GM23248 (cell line): ENCODE measurements at regions not wholly inside any gene's neighbourhood (a gene's known extent, or its start where the extent isn't known, plus 50 kb on each side); places are given as distances from the start of the nearest gene placed in this dataset.

Experiments used
- DNase-seq: peaks from one replicate; pipeline ENCODE4 v3.0.0-alpha.2; 2015
- H2AFZ ChIP-seq: fragments of 200-600 bp; sonication (generic); 2 replicates; pipeline ENCODE4 v1.6.1; 2016; ENCODE audit warnings: antibody characterized with exemption
- H3F3A ChIP-seq: fragments of 200-600 bp; sonication (generic); 2 replicates; pipeline ENCODE4 v1.6.1; 2016; ENCODE audit warnings: mild to moderate bottlenecking, antibody characterized with exemption, mixed run types; ENCODE audit not compliant: insufficient read depth
- H3K27ac ChIP-seq: fragments of 200-600 bp; sonication (generic); 2 replicates; pipeline ENCODE4 v1.5.1; 2016; ENCODE audit warnings: mild to moderate bottlenecking
- H3K27me3 ChIP-seq: fragments of 200-600 bp; sonication (generic); replicated peaks from 2 replicates; pipeline ENCODE4 v1.6.1; 2016; ENCODE audit warnings: mild to moderate bottlenecking; ENCODE audit not compliant: insufficient read depth
- H3K36me3 ChIP-seq: fragments of 200-600 bp; sonication (generic); 2 replicates; pipeline ENCODE4 v1.6.1; 2016; ENCODE audit warnings: low read depth, mild to moderate bottlenecking
- H3K4me1 ChIP-seq: fragments of 200-600 bp; sonication (generic); 2 replicates; pipeline ENCODE4 v1.6.1; 2016; ENCODE audit warnings: mild to moderate bottlenecking; ENCODE audit not compliant: insufficient read depth
- H3K4me2 ChIP-seq: fragments of 200-600 bp; sonication (generic); one replicate; pipeline ENCODE4 v1.6.1; 2016; ENCODE audit warnings: mild to moderate bottlenecking; ENCODE audit not compliant: unreplicated experiment
- H3K4me3 ChIP-seq: fragments of 200-600 bp; sonication (generic); 2 replicates; pipeline ENCODE4 v1.5.1; 2016; ENCODE audit warnings: mild to moderate bottlenecking
- H3K79me2 ChIP-seq: fragments of 200-600 bp; sonication (generic); 2 replicates; pipeline ENCODE4 v1.6.1; 2016; ENCODE audit warnings: mild to moderate bottlenecking; ENCODE audit not compliant: insufficient read depth
- H3K9ac ChIP-seq: fragments of 200-600 bp; sonication (generic); 2 replicates; pipeline ENCODE4 v1.6.1; 2016; ENCODE audit warnings: mild to moderate bottlenecking
- H3K9me2 ChIP-seq: fragments of 200-600 bp; sonication (generic); 2 replicates; pipeline ENCODE4 v1.6.1; 2016; ENCODE audit warnings: mixed run types, mild to moderate bottlenecking, moderate library complexity; ENCODE audit not compliant: insufficient read depth
- H3K9me3 ChIP-seq: fragments of 200-600 bp; sonication (generic); one replicate; pipeline ENCODE4 v1.6.1; 2017; ENCODE audit warnings: low read depth
- H4K20me1 ChIP-seq: fragments of 200-600 bp; sonication (generic); 2 replicates; pipeline ENCODE4 v1.6.0; 2016; ENCODE audit not compliant: insufficient read depth
- EZH2 ChIP-seq: fragments of 200-600 bp; sonication (generic); IDR thresholded peaks from 2 replicates; pipeline ENCODE4 v1.6.1; 2018; ENCODE audit warnings: antibody characterized with exemption, mild to moderate bottlenecking; ENCODE audit not compliant: insufficient read depth, poor library complexity, severe bottlenecking
- EZH2phosphoT487 ChIP-seq: fragments of 200-600 bp; sonication (generic); IDR thresholded peaks from 2 replicates; pipeline ENCODE4 v1.6.1; 2018; ENCODE audit warnings: antibody characterized with exemption, moderate library complexity, mild to moderate bottlenecking, low read depth; ENCODE audit not compliant: insufficient read depth
- WGBS, 2 experiments: methylation state at CpG; one replicate each; pipeline ENCODE4 v1.1.6; 2015 to 2017; ENCODE audit warnings: low lambda C conversion rate in 2 of 2, low coverage in 1 of 2; ENCODE audit errors: missing lambda C conversion rate in 2 of 2; 5-methylcytosine and 5-hydroxymethylcytosine counted together
- in situ Hi-C: fragments of 300-500 bp; cut with MboI; formaldehyde crosslinking; loops from 2 replicates; pipeline ENCODE4 v1.15.0; 2020

DNA sequence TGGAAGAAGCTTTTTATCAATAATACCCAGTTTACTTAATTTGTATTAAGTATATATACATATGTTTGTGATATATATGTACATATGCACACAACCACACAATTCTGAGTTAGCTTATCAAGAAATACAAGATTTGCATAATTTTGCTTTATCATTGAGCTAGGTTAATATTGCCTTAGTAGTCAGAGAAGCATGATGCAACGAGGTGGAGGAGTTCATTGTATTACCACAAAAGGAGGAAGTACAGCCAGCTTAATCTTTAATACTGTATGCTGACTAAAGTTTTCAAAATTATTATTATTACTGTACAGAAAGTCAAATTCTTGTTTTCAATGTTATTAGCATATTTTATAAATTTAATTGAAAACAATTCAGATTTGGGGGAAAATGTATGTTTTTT, 278.4 kb upstream of the PDGFD start:
- WGBS, 2 experiments: 0 to 8% methylated on average over 1 of the region's 1 CpG

DNA sequence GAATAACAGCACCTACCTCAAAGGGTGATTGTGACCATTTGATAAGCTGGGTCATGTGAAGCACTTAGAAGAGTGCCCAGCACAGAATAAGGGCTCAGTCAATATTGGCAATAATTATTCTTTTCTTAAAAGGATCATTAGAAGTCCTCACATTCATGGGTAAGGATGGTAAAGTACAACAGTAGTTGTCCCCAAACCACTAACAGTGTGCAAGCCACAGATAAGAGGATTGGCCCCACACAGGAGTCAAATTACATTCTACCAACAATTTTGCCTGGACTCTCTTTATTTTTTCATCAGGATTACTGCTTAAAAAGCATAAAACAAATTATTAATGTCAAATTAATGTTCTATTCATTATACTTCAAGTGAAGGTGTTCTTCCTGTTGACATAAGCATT, 271.5 kb upstream of the PDGFD start:
- Histone ChIP-seq H3K4me2 (no peak overlapping the region), H3K27ac (no peak overlapping the region), H2AFZ (no peak overlapping the region), H3K4me3 (no peak overlapping the region), H3K79me2 (no peaks in the 10 kb centered on the region), H3K36me3 (no peaks in the 10 kb centered on the region), H3K9me3 (no peaks in the 10 kb centered on the region), H3K9me2 (no peaks in the 10 kb centered on the region), H3K27me3 (no peaks in the 10 kb centered on the region), H3K4me1 (no peaks in the 10 kb centered on the region), H4K20me1 (no peaks in the 10 kb centered on the region), H3F3A (no peaks in the 10 kb centered on the region), H3K9ac (no peak overlapping the region)
- TF ChIP-seq EZH2: no peak
- in situ Hi-C loops: no loop called here
- no peak for DNase-seq

More for the DNA sequence above, 278.4 kb upstream of the PDGFD start:
- no peak overlapping the region for H2AFZ ChIP-seq
- no peak overlapping the region for H3K4me3 ChIP-seq
- H4K20me1 ChIP-seq: no peaks in the 10 kb centered on the region
- H3F3A ChIP-seq: no peaks in the 10 kb centered on the region
- in situ Hi-C loops: no loop called here
- no peak overlapping the region for H3K9ac ChIP-seq
- H3K79me2 ChIP-seq: no peaks in the 10 kb centered on the region
- H3K4me1 ChIP-seq: no peaks in the 10 kb centered on the region
- no peak for DNase-seq
- no peak overlapping the region for H3K4me2 ChIP-seq
- H3K36me3 ChIP-seq: no peaks in the 10 kb centered on the region
- H3K9me2 ChIP-seq: no peaks in the 10 kb centered on the region
- H3K27ac ChIP-seq: no peak overlapping the region
- H3K27me3 ChIP-seq: no peaks in the 10 kb centered on the region
- TF ChIP-seq EZH2 (no peak), EZH2phosphoT487 (no peak)
- no peaks in the 10 kb centered on the region for H3K9me3 ChIP-seq

- no peak overlapping the region for H3K4me3 ChIP-seq
- H4K20me1 ChIP-seq: no peaks in the 10 kb centered on the region
- in situ Hi-C loops: no loop called here
- H3K27me3 ChIP-seq: no peaks in the 10 kb centered on the region
- WGBS, 2 experiments: 68 to 81% methylated on average over 3 of the region's 3 CpGs
- H2AFZ ChIP-seq: no peak overlapping the region
- H3K4me1 ChIP-seq: no peaks in the 10 kb centered on the region
- no peaks in the 10 kb centered on the region for H3K9me3 ChIP-seq
- TF ChIP-seq EZH2: no peak
- TF ChIP-seq EZH2phosphoT487: no peak
- H3K4me2 ChIP-seq: no peak overlapping the region
- H3K27ac ChIP-seq: no peak overlapping the region
- H3K79me2 ChIP-seq: no peaks in the 10 kb centered on the region
- no peaks in the 10 kb centered on the region for H3K36me3 ChIP-seq
- no peak overlapping the region for H3K9ac ChIP-seq
- DNase-seq: no peak
- H3K9me2 ChIP-seq: no peaks in the 10 kb centered on the region
- H3F3A ChIP-seq: no peaks in the 10 kb centered on the region
These were observed 269.8 kb upstream of the PDGFD start for GRCh38 chr11:104433751-104434150.

- Histone ChIP-seq H2AFZ (no peak overlapping the region), H3K27me3 (no peaks in the 10 kb centered on the region)
- 55 to 67% methylated on average over 1 of the region's 1 CpG for WGBS, 2 experiments
These were observed 269.0 kb upstream of the PDGFD start for GRCh38 chr11:104432981-104433380.

GRCh38 chr11:104432526-104432925, 268.6 kb upstream of the PDGFD start:
- H3K4me2 ChIP-seq: no peak overlapping the region
- TF ChIP-seq EZH2: no peak
- no peak for TF ChIP-seq EZH2phosphoT487
- H4K20me1 ChIP-seq: no peaks in the 10 kb centered on the region
- no peak overlapping the region for H3K4me3 ChIP-seq
- H3K4me1 ChIP-seq: no peaks in the 10 kb centered on the region
- no peaks in the 10 kb centered on the region for H3K36me3 ChIP-seq
- H3K27me3 ChIP-seq: no peaks in the 10 kb centered on the region
- H3K9ac ChIP-seq: no peak overlapping the region
- no peaks in the 10 kb centered on the region for H3F3A ChIP-seq
- in situ Hi-C loops: no loop called here
- no peaks in the 10 kb centered on the region for H3K79me2 ChIP-seq
- WGBS, 2 experiments: 31 to 39% methylated on average over 4 of the region's 4 CpGs
- no peaks in the 10 kb centered on the region for H3K9me3 ChIP-seq
- H3K27ac ChIP-seq: no peak overlapping the region
- no peak overlapping the region for H2AFZ ChIP-seq
- no peak for DNase-seq
- H3K9me2 ChIP-seq: no peaks in the 10 kb centered on the region

More at GRCh38 chr11:104432981-104433380, 269.0 kb upstream of the PDGFD start:
- Histone ChIP-seq H3K9me3 (no peaks in the 10 kb centered on the region), H3K9me2 (no peaks in the 10 kb centered on the region), H3K4me3 (no peak overlapping the region), H3K4me2 (no peak overlapping the region), H3K36me3 (no peaks in the 10 kb centered on the region), H3K79me2 (no peaks in the 10 kb centered on the region), H3F3A (no peaks in the 10 kb centered on the region), H3K9ac (no peak overlapping the region), H3K27ac (no peak overlapping the region), H3K4me1 (no peaks in the 10 kb centered on the region), H4K20me1 (no peaks in the 10 kb centered on the region)
- TF ChIP-seq EZH2phosphoT487 (no peak), EZH2 (no peak)
- in situ Hi-C loops: no loop called here
- no peak for DNase-seq
